HFF-Myc (cell line): ENCODE measurements at regions not wholly inside any gene's neighbourhood (a gene's known extent, or its start where the extent isn't known, plus 50 kb on each side); places are given as distances from the start of the nearest gene placed in this dataset.
"Not testable (repeated sequence)": the region's sequence is repeated elsewhere in the genome, so short reads cannot be mapped to it uniquely, and the experiment has no call there.

Source experiments
- DNase-seq: peaks from one replicate; pipeline ENCODE4 v3.0.0-alpha.2; 2011; ENCODE audit warnings: low read depth; ENCODE audit errors: extremely low read depth
- H3K4me3 ChIP-seq: replicated peaks from 2 replicates; pipeline ENCODE4 v1.5.1; 2011; ENCODE audit warnings: low read depth, mild to moderate bottlenecking, control low read depth, low read length
- CTCF ChIP-seq: IDR thresholded peaks from 2 replicates; pipeline ENCODE4 v1.5.1; 2012; ENCODE audit warnings: mild to moderate bottlenecking, low read depth, low read length, control low read depth; ENCODE audit errors: missing control alignments

GRCh38 chrX:139002319-139002718, 290.8 kb upstream of the FGF13 start:
- no peak for TF ChIP-seq CTCF
- no peak overlapping the region for H3K4me3 ChIP-seq
- DNase-seq = no peak

- no peak overlapping the region for H3K4me3 ChIP-seq
- no peak for TF ChIP-seq CTCF
- DNase-seq = no peak
Observed at GRCh38 chrX:138996268-138996667, 284.8 kb upstream of the FGF13 start.

GRCh38 chrX:138995458-138995857, 283.9 kb upstream of the FGF13 start:
- no peak for DNase-seq
- TF ChIP-seq CTCF = no peak
- H3K4me3 ChIP-seq = no peak overlapping the region

DNA sequence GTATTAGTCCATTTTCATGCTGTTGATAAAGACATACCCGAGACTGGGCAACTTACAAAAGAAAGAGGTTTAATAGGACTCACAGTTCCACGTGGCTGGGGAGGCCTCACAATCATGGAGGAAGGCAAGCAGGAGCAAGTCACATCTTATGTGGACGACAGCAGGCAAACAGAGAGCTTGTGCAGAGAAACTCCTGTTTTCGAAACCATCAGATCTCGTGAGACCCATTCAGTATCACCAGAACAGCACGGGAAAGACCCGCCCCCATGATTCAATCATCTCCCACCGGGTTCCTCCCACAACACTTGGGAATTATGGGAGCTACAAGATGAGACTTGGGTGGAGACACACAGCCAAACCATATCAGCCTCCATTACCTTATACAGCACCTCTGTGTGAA, 278.9 kb upstream of the FGF13 start:
- not testable (repeated sequence) for H3K4me3 ChIP-seq

GRCh38 chrX:138986866-138987265, 275.3 kb upstream of the FGF13 start:
- no peak for TF ChIP-seq CTCF
- no peak for DNase-seq
- no peak overlapping the region for H3K4me3 ChIP-seq

More for the DNA sequence above, 278.9 kb upstream of the FGF13 start:
- DNase-seq = not testable (repeated sequence)

DNA sequence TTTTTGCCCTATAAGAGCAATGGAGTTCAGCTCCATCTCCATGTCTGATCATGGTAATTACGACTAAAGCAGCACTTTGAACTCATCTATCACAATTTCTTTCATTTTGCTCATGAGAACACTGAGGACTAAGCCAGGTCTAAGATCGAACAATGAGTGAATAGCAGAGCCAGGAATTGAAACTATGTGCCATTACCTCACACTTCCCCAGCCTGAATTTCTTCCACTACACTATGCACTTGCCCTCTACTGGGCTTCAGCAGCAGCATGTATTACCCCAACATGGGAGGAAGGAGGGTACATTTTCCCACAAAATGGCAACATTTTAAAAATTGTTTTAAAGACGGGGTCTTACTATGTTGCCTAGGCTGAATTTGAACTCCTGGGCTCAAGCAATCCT, 274.7 kb upstream of the FGF13 start:
- H3K4me3 ChIP-seq = no peak overlapping the region
- TF ChIP-seq CTCF = no peak
- DNase-seq = no peak

GRCh38 chrX:138982365-138982764, 270.8 kb upstream of the FGF13 start:
- TF ChIP-seq CTCF = no peak
- H3K4me3 ChIP-seq = no peak overlapping the region
- no peak for DNase-seq
